DMS153 treated with DMSO at 0.1 percent for 48 hours (cell line): ENCODE measurements at regions not wholly inside any gene's neighbourhood (a gene's known extent, or its start where the extent isn't known, plus 50 kb on each side); places are given as distances from the start of the nearest gene placed in this dataset.
"Not testable (repeated sequence)": the region's sequence is repeated elsewhere in the genome, so short reads cannot be mapped to it uniquely, and the experiment has no call there.

ENCODE experiments used
- DNase-seq: peaks from one replicate; lab custom pipeline; 2025; ENCODE audit not compliant: unreplicated experiment; lab: John Stamatoyannopoulos, UW

DNA sequence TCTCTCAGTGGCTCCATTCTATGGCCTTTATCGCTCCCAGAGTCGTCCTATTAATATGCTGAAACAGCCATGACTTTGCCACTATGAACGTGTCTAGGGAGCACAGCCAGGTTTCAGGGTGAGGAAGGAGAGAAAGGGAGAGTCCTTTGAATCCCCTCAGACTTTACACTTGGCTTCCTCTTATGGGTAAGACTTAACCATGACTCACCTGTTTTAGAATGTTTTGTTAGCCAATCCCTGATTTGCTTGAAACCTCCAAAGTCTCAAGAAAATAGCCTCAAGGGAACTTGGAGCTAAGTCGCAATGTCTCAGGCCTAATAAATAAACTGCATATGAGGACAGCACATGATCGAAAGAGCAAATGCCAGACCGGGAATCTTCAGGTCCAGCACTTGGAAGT is 131.2 kb upstream of the RCN1 start:
- DNase-seq, result no peak

- DNase-seq, result peak; percentile 4
Observed at GRCh38 chr11:31958076-31958735, 132.7 kb upstream of the RCN1 start.

DNA sequence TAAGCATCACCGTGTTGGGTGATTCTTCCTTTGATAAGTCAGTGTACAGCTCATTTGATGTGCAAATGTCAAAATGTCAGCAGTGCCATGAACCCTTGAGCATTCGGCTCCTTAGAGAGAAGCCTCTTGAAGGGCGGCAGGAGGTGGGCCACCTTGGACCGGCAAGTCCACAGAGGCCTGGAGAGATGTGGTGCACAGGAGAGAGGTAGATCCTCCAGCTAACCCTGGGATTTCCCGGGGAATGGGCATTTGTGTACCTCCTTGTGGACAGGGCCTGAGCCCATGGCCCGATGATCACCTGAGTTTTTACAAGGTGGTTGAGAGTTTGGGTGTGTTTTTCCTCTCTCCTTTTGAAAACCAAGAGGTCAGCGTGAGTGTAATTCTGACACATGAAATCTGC is 133.2 kb upstream of the RCN1 start:
- no peak for DNase-seq

- no peak for DNase-seq
Observed at GRCh38 chr11:31956310-31956709, 134.6 kb upstream of the RCN1 start.

DNA sequence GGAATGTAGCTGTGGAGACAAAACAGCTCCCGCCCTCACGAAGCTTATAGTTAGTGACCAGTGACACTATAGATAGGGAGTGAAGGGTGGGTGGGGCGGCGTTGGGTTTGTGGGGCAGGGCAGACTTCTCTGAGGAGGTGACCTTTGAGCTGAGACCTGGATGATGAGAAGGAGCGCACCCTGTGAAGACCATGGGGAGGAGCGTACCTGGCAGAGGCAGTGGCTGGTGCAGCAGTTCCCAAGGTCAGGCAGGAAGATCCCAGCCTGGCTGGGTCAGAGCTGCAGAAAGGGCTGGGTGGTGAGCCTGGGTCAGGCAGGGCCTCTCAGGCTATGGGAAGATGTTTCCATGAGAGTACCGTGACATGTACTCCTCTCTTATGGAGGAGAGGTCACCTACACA is 135.0 kb upstream of the RCN1 start:
- DNase-seq, result no peak

DNA sequence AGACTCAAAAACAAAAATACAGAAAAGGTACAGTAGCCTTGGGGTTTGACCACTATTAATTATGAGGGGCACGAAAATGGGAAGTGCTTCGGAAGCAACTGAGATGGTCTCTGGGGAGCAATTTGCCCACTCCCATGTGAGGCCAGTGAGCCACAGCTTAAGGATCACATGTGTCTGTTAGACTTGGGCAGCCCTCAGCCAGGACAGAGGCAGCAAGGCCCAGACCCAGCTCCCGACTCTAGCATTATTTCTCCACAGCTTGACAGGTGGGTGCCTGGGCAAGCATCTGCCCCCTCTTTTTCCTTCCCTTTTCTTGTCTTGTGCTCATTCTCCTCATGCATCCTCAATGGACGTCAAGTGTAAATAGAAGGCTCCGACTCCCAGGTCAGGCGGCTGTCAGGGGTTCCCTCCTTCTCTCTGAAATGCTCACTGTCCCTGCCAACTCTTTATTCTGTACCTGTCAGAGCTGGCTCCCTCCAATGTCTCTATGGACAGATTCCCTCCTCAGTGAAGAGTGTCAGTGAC is 137.0 kb upstream of the RCN1 start:
- DNase-seq, result no peak

- DNase-seq, result not testable (repeated sequence)
Observed at GRCh38 chr11:31949733-31950200, 138.6 kb upstream of the PAX6 start.

DNA sequence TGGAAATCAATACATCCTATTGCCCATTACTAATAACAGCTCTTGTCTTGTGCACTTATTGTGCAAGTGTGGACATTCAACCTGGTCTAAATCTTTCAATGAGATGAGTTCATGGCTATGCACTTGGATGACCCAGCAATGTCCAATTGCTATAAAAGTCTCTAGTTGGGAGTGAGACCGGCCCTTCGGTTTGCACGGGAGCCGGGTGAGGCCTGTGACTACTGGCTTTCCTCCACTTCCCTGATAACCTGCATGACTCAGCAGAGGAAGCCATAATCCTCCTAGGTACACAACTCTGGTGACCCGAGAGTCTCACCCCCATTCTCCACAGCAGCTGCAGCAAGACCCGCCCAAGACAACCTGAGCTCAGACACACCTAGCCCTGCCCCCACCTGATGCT is 135.9 kb upstream of the PAX6 start:
- no peak for DNase-seq

GRCh38 chr11:31943056-31943780 is 132.1 kb upstream of the PAX6 start:
- DNase-seq, result no peak

DNA sequence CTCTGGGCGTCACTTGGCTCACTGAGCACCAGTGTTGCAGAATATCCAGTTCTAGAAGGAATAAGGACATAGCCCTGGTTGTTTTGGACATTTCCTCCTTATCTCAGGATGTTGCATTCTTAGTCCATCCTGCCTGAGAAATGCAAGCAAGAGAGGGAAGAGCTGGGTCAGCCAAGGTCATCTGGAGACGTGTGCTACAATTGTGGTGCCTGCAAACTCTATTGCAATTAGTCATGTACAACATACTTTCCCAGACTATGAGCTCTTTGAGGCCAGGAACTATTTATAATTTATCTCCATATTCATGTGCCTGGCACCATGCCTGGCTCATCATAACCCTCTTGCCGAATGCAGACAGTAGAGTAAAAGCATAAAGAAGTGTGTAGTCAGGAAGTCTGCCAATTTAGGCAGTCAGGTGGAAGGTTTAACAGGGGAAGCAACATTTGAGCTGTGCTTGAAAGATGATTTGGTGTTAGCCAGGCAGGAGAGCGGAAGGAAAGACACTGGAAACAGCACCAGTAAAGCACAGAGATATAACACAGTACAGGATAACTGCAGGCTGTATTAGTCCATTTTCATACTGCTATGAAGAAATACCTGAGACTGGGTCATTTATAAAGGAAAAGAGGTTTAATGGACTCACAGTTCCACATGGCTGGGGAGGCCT is 129.4 kb upstream of the PAX6 start:
- DNase-seq, result no peak

- no peak for DNase-seq
Observed at GRCh38 chr11:31939004-31939403, 127.9 kb upstream of the PAX6 start.

DNA sequence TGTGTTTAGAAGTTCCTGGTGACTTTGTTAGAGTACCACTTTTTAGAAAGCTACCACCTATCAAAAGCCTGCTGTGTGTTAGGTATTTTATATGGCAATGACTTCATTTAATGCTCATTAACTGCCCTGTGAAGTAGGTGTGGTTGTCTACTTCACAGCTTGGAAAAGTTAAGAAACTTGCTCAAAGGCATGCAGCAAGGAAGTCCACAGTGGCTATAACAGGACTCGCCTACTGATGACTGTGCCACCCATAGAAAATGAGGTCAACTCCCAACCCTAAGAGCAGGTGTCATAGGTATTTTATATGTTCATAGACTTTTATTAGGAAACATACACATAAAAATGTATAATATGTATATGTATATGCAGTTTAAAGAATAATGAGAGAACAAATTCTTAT is 125.2 kb upstream of the PAX6 start:
- DNase-seq, result no peak

DNA sequence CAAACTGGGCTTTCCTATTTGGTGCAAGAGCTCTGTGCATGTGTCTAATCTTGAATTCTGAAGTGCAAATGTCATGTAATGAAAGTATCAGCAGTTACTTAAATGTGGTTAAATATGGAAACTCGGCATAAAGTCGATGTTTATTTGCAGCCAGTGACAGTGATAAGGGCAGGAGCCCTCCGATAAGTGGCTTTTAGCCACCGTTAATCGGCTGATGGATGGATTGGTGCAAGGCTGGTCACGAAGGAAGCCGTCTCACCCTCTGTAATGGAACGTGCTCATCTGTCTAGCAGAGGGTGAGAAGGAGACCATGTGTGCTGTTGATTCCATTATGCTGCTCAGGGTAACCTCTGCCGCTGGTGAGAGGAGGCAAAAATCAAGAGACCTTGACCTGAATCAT is 121.8 kb upstream of the PAX6 start:
- DNase-seq, result no peak

GRCh38 chr11:31927982-31928381 is 116.9 kb upstream of the PAX6 start:
- DNase-seq, result no peak

DNA sequence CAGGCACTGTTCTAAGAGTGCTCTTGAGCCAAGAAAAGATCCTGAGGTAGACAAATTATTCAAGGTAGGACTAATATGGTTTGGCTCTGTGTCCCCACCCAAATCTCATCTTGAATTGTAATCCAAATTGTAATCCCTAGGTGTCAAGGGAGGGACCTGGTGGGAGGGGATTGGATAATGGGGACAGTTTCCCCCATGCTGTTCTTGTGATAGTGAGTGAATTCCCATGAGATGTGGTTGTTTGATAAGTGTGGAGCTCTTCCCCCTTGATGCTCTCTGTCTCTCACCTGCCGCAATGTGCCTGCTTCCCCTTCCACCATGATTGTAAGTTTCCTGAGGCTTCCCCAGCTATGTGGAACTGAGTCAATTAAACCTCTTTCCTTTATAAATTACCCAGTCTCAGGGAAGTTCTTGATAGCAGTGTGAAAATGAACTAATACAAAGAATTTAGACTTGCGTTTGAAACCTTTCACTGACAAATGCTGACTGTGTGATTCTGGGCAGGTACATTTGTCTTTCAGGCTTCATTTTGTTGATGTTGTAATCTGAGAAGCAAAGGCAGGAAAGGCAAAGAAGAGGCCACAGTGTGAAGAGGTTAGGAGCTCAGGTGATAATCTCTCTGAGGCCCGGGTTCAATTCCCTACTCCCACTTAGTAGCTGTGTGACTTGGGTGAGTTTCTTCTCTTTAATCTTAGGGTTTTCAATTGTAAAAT is 115.8 kb upstream of the PAX6 start:
- no peak for DNase-seq

GRCh38 chr11:31926106-31926505 is 115.0 kb upstream of the PAX6 start:
- no peak for DNase-seq

GRCh38 chr11:31922450-31922849 is 111.3 kb upstream of the PAX6 start:
- DNase-seq, result no peak

GRCh38 chr11:31921081-31921480 is 110.0 kb upstream of the PAX6 start:
- DNase-seq, result no peak

- DNase-seq, result no peak
Observed at GRCh38 chr11:31919175-31919574, 108.1 kb upstream of the PAX6 start.

- no peak for DNase-seq
Observed at GRCh38 chr11:31915867-31916266, 104.7 kb upstream of the PAX6 start.

GRCh38 chr11:31913985-31914384 is 102.9 kb upstream of the PAX6 start:
- no peak for DNase-seq
